ENCODE measurements at regions not wholly inside any gene's neighbourhood (a gene's known extent, or its start where the extent isn't known, plus 50 kb on each side); places are given as distances from the start of the nearest gene placed in this dataset.

DNA sequence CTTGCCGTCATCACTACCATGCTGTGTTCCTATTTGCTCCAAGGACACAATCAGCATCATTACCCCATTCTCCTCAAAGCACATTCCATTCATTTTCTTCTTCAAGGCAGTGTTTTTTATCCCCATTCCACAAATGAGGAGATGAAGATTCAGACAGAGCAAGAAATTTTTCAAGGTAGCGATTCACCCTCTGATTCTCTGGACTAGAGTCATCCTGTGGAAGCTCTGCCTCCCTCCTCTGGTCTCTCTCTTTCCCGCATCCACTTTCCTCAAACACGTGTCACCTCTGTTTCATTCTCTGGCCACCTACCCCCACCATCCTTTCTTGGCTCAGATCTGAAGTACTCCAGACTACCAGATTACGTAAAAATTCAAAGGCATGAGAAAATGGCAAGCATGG, 297.9 kb downstream of the SOX11 start:
- TF ChIP-seq, protein P1, sequence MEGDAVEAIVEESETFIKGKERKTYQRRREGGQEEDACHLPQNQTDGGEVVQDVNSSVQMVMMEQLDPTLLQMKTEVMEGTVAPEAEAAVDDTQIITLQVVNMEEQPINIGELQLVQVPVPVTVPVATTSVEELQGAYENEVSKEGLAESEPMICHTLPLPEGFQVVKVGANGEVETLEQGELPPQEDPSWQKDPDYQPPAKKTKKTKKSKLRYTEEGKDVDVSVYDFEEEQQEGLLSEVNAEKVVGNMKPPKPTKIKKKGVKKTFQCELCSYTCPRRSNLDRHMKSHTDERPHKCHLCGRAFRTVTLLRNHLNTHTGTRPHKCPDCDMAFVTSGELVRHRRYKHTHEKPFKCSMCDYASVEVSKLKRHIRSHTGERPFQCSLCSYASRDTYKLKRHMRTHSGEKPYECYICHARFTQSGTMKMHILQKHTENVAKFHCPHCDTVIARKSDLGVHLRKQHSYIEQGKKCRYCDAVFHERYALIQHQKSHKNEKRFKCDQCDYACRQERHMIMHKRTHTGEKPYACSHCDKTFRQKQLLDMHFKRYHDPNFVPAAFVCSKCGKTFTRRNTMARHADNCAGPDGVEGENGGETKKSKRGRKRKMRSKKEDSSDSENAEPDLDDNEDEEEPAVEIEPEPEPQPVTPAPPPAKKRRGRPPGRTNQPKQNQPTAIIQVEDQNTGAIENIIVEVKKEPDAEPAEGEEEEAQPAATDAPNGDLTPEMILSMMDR (conservative IDR thresholded peaks at IDR 0.05; ENCODE audit: low read depth, low read length): no peak

GRCh38 chr2:5991305-5991968, 299.3 kb downstream of the SOX11 start:
- TF ChIP-seq, protein P1 (conservative IDR thresholded peaks at IDR 0.05; ENCODE audit: low read depth, low read length): no peak
- peak; percentile 2 for DNase-seq (ENCODE audit: low read depth)
- no peak overlapping the region for H3K4me3 ChIP-seq (ENCODE audit: low read depth, low read length)

More for the DNA sequence above, 297.9 kb downstream of the SOX11 start:
- no peak overlapping the region for H3K4me3 ChIP-seq (ENCODE audit: low read depth, low read length)
- DNase-seq (ENCODE audit: low read depth): no peak

DNA sequence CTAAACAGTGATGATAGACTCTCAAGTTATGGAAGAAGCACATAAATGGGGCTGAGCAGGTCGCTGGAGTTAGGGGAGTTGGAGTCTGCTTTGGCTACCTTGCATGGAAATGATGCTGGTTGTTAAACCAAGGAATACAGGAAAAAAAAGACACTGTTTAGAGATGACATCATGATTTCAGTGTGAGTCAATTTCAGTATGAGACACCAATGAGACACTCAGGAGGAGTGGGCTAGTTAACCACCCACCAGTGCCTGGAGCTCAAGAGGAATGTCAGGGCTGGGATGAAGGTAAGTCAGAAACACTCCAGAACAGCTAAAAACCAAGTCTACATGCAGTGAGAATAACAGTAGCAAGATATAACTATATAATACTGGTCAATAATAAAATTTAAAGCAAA, 303.6 kb downstream of the SOX11 start:
- TF ChIP-seq, protein P1 (conservative IDR thresholded peaks at IDR 0.05; ENCODE audit: low read depth, low read length): no peak
- no peak for DNase-seq (ENCODE audit: low read depth)
- H3K4me3 ChIP-seq (ENCODE audit: low read depth, low read length): no peak overlapping the region

DNA sequence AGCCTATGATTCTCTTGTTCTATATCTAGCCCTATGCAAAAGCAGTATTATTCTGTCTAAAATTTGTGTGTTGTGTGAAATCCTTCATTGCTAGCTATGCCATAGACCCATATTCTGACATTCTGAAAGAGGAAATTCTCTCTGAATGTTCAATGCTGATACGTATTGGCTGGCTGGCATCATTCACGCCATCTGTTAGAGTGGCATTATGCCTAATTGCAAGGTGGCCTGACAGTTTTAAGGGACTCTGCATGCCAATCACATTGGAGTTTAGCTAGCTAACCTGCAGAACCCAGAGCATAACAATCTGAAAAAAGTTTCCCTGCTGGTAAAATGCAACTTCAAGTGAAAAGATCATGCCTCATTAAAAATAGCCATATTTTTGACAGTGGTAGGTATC, 316.0 kb downstream of the SOX11 start:
- DNase-seq (ENCODE audit: low read depth): no peak
- TF ChIP-seq, protein P1 (conservative IDR thresholded peaks at IDR 0.05; ENCODE audit: low read depth, low read length): no peak
- H3K4me3 ChIP-seq (ENCODE audit: low read depth, low read length): no peak overlapping the region

DNA sequence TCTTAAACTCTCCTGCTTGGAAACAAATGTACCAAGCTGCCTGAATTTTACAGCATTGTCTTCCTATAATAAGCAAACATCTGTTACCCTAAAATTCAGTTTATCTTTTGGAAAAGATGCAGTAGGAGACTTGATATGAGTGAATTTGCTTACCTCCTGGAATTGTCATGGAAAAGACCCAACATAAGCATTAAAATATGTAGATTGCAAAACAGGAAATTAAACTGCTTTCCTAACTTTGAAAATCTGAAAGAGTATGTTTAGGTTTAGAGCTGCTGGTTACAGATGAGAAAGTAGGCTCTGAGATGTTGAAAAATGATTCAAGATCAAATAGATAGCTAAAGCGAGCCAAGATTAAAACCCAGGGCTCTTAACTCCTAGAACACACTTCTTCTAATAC, 316.5 kb downstream of the SOX11 start:
- peak; percentile 5 for DNase-seq (ENCODE audit: low read depth)
- H3K4me3 ChIP-seq (ENCODE audit: low read depth, low read length): no peak overlapping the region
- TF ChIP-seq, protein P1 (conservative IDR thresholded peaks at IDR 0.05; ENCODE audit: low read depth, low read length): no peak

- DNase-seq (ENCODE audit: low read depth): no peak
- TF ChIP-seq, protein P1 (conservative IDR thresholded peaks at IDR 0.05; ENCODE audit: low read depth, low read length): no peak
Measured at GRCh38 chr2:6010163-6010562, 318.0 kb downstream of the SOX11 start.

GRCh38 chr2:6011921-6012320, 319.7 kb downstream of the SOX11 start:
- H3K4me3 ChIP-seq (ENCODE audit: low read depth, low read length): no peak overlapping the region
- no peak for DNase-seq (ENCODE audit: low read depth)
- TF ChIP-seq, protein P1 (conservative IDR thresholded peaks at IDR 0.05; ENCODE audit: low read depth, low read length): no peak

More at GRCh38 chr2:6010163-6010562, 318.0 kb downstream of the SOX11 start:
- no peak overlapping the region for H3K4me3 ChIP-seq (ENCODE audit: low read depth, low read length)

Data from choroid plexus epithelial cell (primary cell).